Aorta (tissue), 5 donors: ENCODE measurements at regions not wholly inside any gene's neighbourhood (a gene's known extent, or its start where the extent isn't known, plus 50 kb on each side); places are given as distances from the start of the nearest gene placed in this dataset.

Experiments used
- ATAC-seq: fragments of 200-7000 bp; cut with Tn5 transposase; one replicate; pipeline ENCODE4 v1.9.1; 2022; ENCODE audit warnings: moderate library complexity; ENCODE audit not compliant: low FRiP score
- DNase-seq, 2 donors: peaks; one replicate each; pipeline ENCODE4 v3.0.0-alpha.2; 2020
- H3K27ac ChIP-seq, 2 donors: one replicate each; pipeline ENCODE4 v1.5.1; 2013; ENCODE audit warnings: low read length in 2 of 2, mild to moderate bottlenecking in 2 of 2, moderate library complexity in 2 of 2, control low read depth in 1 of 2, inconsistent platforms in 1 of 2, low read depth in 1 of 2
- H3K27me3 ChIP-seq, 2 donors: one replicate each; pipeline ENCODE4 v1.6.1; 2013; ENCODE audit warnings: control low read depth in 1 of 2, low read length in 1 of 2, mild to moderate bottlenecking in 1 of 2, moderate library complexity in 1 of 2; ENCODE audit not compliant: insufficient read depth in 2 of 2, control insufficient read depth in 1 of 2
- H3K36me3 ChIP-seq, 2 donors: one replicate each; pipeline ENCODE4 v1.6.1; 2013; ENCODE audit warnings: control low read depth in 1 of 2, low read length in 1 of 2, mild to moderate bottlenecking in 1 of 2; ENCODE audit not compliant: insufficient read depth in 2 of 2, control insufficient read depth in 1 of 2
- H3K4me1 ChIP-seq, 2 donors: one replicate each; pipeline ENCODE4 v1.6.1; 2013; ENCODE audit warnings: low read length in 2 of 2, control low read depth in 1 of 2, mild to moderate bottlenecking in 1 of 2, moderate library complexity in 1 of 2; ENCODE audit not compliant: insufficient read depth in 2 of 2, control insufficient read depth in 1 of 2
- H3K4me3 ChIP-seq, 2 donors: one replicate each; pipeline ENCODE4 v1.5.1; 2013; ENCODE audit warnings: low read length in 2 of 2, control low read depth in 1 of 2, mild to moderate bottlenecking in 1 of 2
- H3K9me3 ChIP-seq: one replicate; pipeline ENCODE4 v1.6.1; 2013; ENCODE audit warnings: mild to moderate bottlenecking, low read length; ENCODE audit not compliant: control insufficient read depth
- WGBS, 2 donors: extraction: QIAGEN DNeasy Blood & Tissue Kit; methylation state at CpG; one replicate each; pipeline ENCODE4 v1.1.7; 2013; 5-methylcytosine and 5-hydroxymethylcytosine counted together
- intact Hi-C, 2 donors: fragments of 100-400 bp; cut with DNase I; formaldehyde crosslinking; loops; one replicate each; pipeline versions ENCODE4 v1.14.2 to v1.15.0; 2022
- donor health status: healthy with polysubstance abuse.
- donor health status: Bipolar disorder and iron deficiency.
- donor health status: DM: no; HTN: no; CAD: no.
- donor health status: DM: no; HTN: no; CAD: no.
- donor health status: DM: yes; HTN: yes; CAD: no.

DNA sequence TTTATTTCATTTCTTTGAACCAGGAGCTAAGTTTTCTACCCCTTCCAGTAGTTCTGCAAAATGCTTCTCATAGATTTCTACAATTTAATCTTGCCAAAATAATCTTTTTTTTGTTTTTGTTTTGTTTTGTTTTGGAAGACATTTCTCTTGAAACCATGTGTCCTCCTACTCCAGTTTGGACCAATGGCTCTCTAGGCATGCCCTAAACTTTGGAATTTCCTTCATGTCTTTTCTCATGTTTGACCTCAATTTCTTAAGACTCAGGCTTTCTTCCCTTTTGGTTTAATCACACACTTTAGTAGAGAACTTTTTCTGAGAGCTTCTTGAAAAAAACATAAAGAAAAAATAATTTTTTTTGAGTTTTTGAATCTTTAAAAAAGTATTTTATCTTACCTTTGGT is 173.8 kb downstream of the GJA1 start:
- Histone ChIP-seq H3K4me1 (no peaks in the 10 kb centered on the region), H3K36me3 (no peaks in the 10 kb centered on the region), H3K27me3 (no peaks in the 10 kb centered on the region), H3K4me3 (no peak overlapping the region), H3K27ac (no peak overlapping the region), H3K9me3 (no peaks in the 10 kb centered on the region)
- intact Hi-C loops: no loop called here
- ATAC-seq (no peak), DNase-seq (no peak)

- Histone ChIP-seq H3K4me3 (no peak overlapping the region), H3K36me3 (no peaks in the 10 kb centered on the region), H3K27ac (no peak overlapping the region), H3K27me3 (no peaks in the 10 kb centered on the region), H3K4me1 (peaks cover 0 to 2% of the 10 kb centered on the region in 2 donors), H3K9me3 (no peaks in the 10 kb centered on the region)
- intact Hi-C loops: no loop called here
- DNase-seq (no peak), ATAC-seq (no peak)
- 90 to 91% methylated on average over 3 of the region's 3 CpGs for WGBS, 2 donors
These were observed 177.5 kb downstream of the GJA1 start for GRCh38 chr6:121612927-121613326.

GRCh38 chr6:121614115-121614514 is 178.7 kb downstream of the GJA1 start:
- ATAC-seq (peak; percentile 50), DNase-seq (peak in 1 of 2 donors; percentile 50)
- H3K4me1 ChIP-seq: peaks cover 0 to 2% of the 10 kb centered on the region in 2 donors
- WGBS, 2 donors: 2 to 8% methylated on average over 5 of the region's 5 CpGs
- no peak overlapping the region for H3K4me3 ChIP-seq
- H3K9me3 ChIP-seq: no peaks in the 10 kb centered on the region
- no peaks in the 10 kb centered on the region for H3K36me3 ChIP-seq
- no peaks in the 10 kb centered on the region for H3K27me3 ChIP-seq
- no peak overlapping the region for H3K27ac ChIP-seq
- intact Hi-C loops: no loop called here

GRCh38 chr6:121615493-121615892 is 180.0 kb downstream of the GJA1 start:
- DNase-seq (no peak), ATAC-seq (no peak)
- H3K4me3 ChIP-seq: no peak overlapping the region
- peaks cover 0 to 2% of the 10 kb centered on the region in 2 donors for H3K4me1 ChIP-seq
- no peaks in the 10 kb centered on the region for H3K36me3 ChIP-seq
- no peak overlapping the region for H3K27ac ChIP-seq
- no peaks in the 10 kb centered on the region for H3K27me3 ChIP-seq
- WGBS, 2 donors: 90 to 98% methylated on average over 3 of the region's 3 CpGs
- intact Hi-C loops: loop anchor here in 1 of 2 donors (5.0 kb wide), 1 partner anchor 42 kb away; no protein-coding TSS in a partner anchor
- no peaks in the 10 kb centered on the region for H3K9me3 ChIP-seq

- WGBS, 2 donors: 98 to 99% methylated on average over 3 of the region's 3 CpGs
- intact Hi-C loops: loop anchor here in 1 of 2 donors (5.0 kb wide), 1 partner anchor 41 kb away; no protein-coding TSS in a partner anchor
- ATAC-seq (no peak), DNase-seq (no peak)
- Histone ChIP-seq H3K4me3 (no peak overlapping the region), H3K9me3 (no peaks in the 10 kb centered on the region), H3K27me3 (no peaks in the 10 kb centered on the region), H3K36me3 (no peaks in the 10 kb centered on the region), H3K27ac (no peak overlapping the region), H3K4me1 (peaks cover 0 to 2% of the 10 kb centered on the region in 2 donors)
These were observed 181.0 kb downstream of the GJA1 start for GRCh38 chr6:121616406-121616805.

- Histone ChIP-seq H3K27me3 (no peaks in the 10 kb centered on the region), H3K27ac (no peak overlapping the region), H3K9me3 (no peaks in the 10 kb centered on the region), H3K36me3 (no peaks in the 10 kb centered on the region), H3K4me1 (peaks cover 0 to 2% of the 10 kb centered on the region in 2 donors), H3K4me3 (no peak overlapping the region)
- intact Hi-C loops: loop anchor here in 1 of 2 donors (5.0 kb wide), 1 partner anchor 40 kb away; no protein-coding TSS in a partner anchor
- DNase-seq: no peak
- ATAC-seq: no peak
These were observed 181.9 kb downstream of the GJA1 start for GRCh38 chr6:121617388-121617787.

- no peak overlapping the region for H3K4me3 ChIP-seq
- H3K9me3 ChIP-seq: no peaks in the 10 kb centered on the region
- H3K4me1 ChIP-seq: peaks cover 0 to 2% of the 10 kb centered on the region in 2 donors
- no peak overlapping the region for H3K27ac ChIP-seq
- no peaks in the 10 kb centered on the region for H3K27me3 ChIP-seq
- intact Hi-C loops: loop anchor here in 1 of 2 donors (5.0 kb wide), 1 partner anchor 38 kb away; no protein-coding TSS in a partner anchor
- no peak for ATAC-seq
- no peak for DNase-seq
- 66 to 77% methylated on average over 2 of the region's 2 CpGs for WGBS, 2 donors
- no peaks in the 10 kb centered on the region for H3K36me3 ChIP-seq
These were observed 183.6 kb downstream of the GJA1 start for GRCh38 chr6:121619013-121619412.

DNA sequence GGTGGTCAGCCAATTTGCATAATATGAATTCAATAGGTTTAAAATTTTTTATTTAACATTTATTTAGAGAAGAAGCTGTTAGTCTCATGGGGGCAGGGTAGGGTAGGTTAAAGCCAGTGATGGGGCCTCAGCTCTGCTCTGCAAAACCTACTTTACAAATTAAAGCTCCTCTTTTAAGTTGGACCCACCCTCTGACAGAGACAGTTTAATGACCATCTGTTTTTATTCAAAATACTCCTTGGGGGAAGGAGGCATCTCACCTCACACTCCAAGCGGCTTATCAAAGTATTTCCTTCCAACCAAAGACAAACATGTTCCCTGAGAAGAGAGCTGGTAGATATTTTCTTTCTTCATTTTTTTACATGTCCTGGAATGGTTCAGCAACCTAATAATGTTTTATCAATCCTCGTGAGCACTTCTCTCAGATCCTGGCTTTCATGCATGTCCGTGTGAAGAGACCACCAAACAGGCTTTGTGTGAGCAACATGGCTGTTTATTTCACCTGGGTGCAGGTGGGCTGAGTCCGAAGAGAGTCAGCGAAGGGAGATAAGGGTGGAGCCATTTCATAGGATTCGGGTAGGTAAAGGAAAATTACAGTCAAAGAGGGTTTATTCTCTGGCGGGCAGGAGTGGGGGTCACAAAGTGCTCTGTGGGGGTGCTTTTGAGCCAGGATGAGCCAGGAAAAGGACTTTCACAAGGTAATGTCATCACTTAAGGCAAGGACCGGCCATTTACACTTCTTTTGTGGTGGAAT is 184.7 kb downstream of the GJA1 start:
- Histone ChIP-seq H3K4me3 (no peak overlapping the region), H3K9me3 (no peaks in the 10 kb centered on the region), H3K4me1 (peaks cover 0 to 2% of the 10 kb centered on the region in 2 donors), H3K27me3 (no peaks in the 10 kb centered on the region), H3K36me3 (no peaks in the 10 kb centered on the region), H3K27ac (no peak overlapping the region)
- no peak for ATAC-seq
- WGBS, 2 donors: 90 to 91% methylated on average over 7 of the region's 8 CpGs
- intact Hi-C loops: loop anchor here in 1 of 2 donors (5.0 kb wide), 1 partner anchor 37 kb away; no protein-coding TSS in a partner anchor
- no peak for DNase-seq

GRCh38 chr6:121627761-121628160 is 192.3 kb downstream of the GJA1 start:
- Histone ChIP-seq H3K27me3 (no peaks in the 10 kb centered on the region), H3K9me3 (no peaks in the 10 kb centered on the region), H3K4me3 (no peak overlapping the region), H3K27ac (no peak overlapping the region), H3K36me3 (no peaks in the 10 kb centered on the region), H3K4me1 (no peaks in the 10 kb centered on the region)
- ATAC-seq: no peak
- no peak for DNase-seq
- WGBS, 2 donors: 56 to 63% methylated on average over 2 of the region's 2 CpGs
- intact Hi-C loops: no loop called here
